Nucleus accumbens (tissue), 56 donors: ENCODE measurements at regions not wholly inside any gene's neighbourhood (a gene's known extent, or its start where the extent isn't known, plus 50 kb on each side); places are given as distances from the start of the nearest gene placed in this dataset.
"Not testable (repeated sequence)": the region's sequence is repeated elsewhere in the genome, so short reads cannot be mapped to it uniquely, and the experiment has no call there.

Experiments
- DNase-seq, 56 donors: peaks; one replicate each; lab custom pipeline; 2025; lab: John Stamatoyannopoulos, UW

- DNase-seq = no peak
Observed at GRCh38 chr17:54662978-54663876, 237.4 kb upstream of the TOM1L1 start.

- DNase-seq = no peak
Observed at GRCh38 chr17:54666559-54666958, 234.1 kb upstream of the TOM1L1 start.

GRCh38 chr17:54678158-54678557 lies 222.5 kb upstream of the TOM1L1 start:
- DNase-seq = no peak

- DNase-seq = peak in 10 of 56 donors; percentile 1 to 18 (median 4)
Observed at GRCh38 chr17:54680410-54680809, 220.2 kb upstream of the TOM1L1 start.

- no peak for DNase-seq
Observed at GRCh38 chr17:54694287-54694887, 206.3 kb upstream of the TOM1L1 start.

GRCh38 chr17:54712798-54713197 lies 187.9 kb upstream of the TOM1L1 start:
- not testable (repeated sequence) for DNase-seq

GRCh38 chr17:54718286-54718685 lies 182.4 kb upstream of the TOM1L1 start:
- DNase-seq = no peak

GRCh38 chr17:54727624-54728023 lies 173.0 kb upstream of the TOM1L1 start:
- DNase-seq = no peak

- DNase-seq = no peak
Observed at GRCh38 chr17:54736573-54736972, 164.1 kb upstream of the TOM1L1 start.

GRCh38 chr17:54738496-54738895 lies 162.2 kb upstream of the TOM1L1 start:
- DNase-seq = no peak

- DNase-seq = no peak
Observed at GRCh38 chr17:54744750-54745149, 155.9 kb upstream of the TOM1L1 start.

GRCh38 chr17:54745239-54745638 lies 155.4 kb upstream of the TOM1L1 start:
- no peak for DNase-seq

GRCh38 chr17:54745862-54746261 lies 154.8 kb upstream of the TOM1L1 start:
- DNase-seq = no peak

- no peak for DNase-seq
Observed at GRCh38 chr17:54749157-54749556, 151.5 kb upstream of the TOM1L1 start.

GRCh38 chr17:54754560-54754959 lies 146.1 kb upstream of the TOM1L1 start:
- DNase-seq = no peak

- no peak for DNase-seq
Observed at GRCh38 chr17:54760836-54761235, 139.8 kb upstream of the TOM1L1 start.

GRCh38 chr17:54770836-54771235 lies 129.8 kb upstream of the TOM1L1 start:
- DNase-seq = no peak

- DNase-seq = no peak
Observed at GRCh38 chr17:54771409-54771915, 129.2 kb upstream of the TOM1L1 start.

GRCh38 chr17:54780238-54780637 lies 120.4 kb upstream of the TOM1L1 start:
- no peak for DNase-seq

- no peak for DNase-seq
Observed at GRCh38 chr17:54781389-54781788, 119.3 kb upstream of the TOM1L1 start.

- no peak for DNase-seq
Observed at GRCh38 chr17:54784305-54784704, 116.3 kb upstream of the TOM1L1 start.
